Esophagus (tissue), 2 donors: ENCODE measurements at regions not wholly inside any gene's neighbourhood (a gene's known extent, or its start where the extent isn't known, plus 50 kb on each side); places are given as distances from the start of the nearest gene placed in this dataset.

ENCODE experiments used
- H3K27ac ChIP-seq, 2 donors: one replicate each; pipeline ENCODE4 v1.5.1; 2013; ENCODE audit warnings: low read depth in 2 of 2, mild to moderate bottlenecking in 2 of 2, inconsistent platforms in 1 of 2, low read length in 1 of 2, moderate library complexity in 1 of 2
- H3K27me3 ChIP-seq, 2 donors: one replicate each; pipeline ENCODE4 v1.6.1; 2013; ENCODE audit warnings: low read length in 2 of 2, control low read depth in 1 of 2, mild to moderate bottlenecking in 1 of 2; ENCODE audit not compliant: insufficient read depth in 2 of 2, control insufficient read depth in 1 of 2
- H3K36me3 ChIP-seq, 2 donors: one replicate each; pipeline ENCODE4 v1.6.1; 2013; ENCODE audit warnings: low read length in 1 of 2; ENCODE audit not compliant: control insufficient read depth in 2 of 2, insufficient read depth in 2 of 2
- H3K4me1 ChIP-seq, 2 donors: one replicate each; pipeline ENCODE4 v1.6.1; 2013; ENCODE audit warnings: low read length in 1 of 2; ENCODE audit not compliant: control insufficient read depth in 2 of 2, insufficient read depth in 2 of 2
- H3K4me3 ChIP-seq, 2 donors: one replicate each; pipeline ENCODE4 v1.5.1; 2013; ENCODE audit warnings: low read length in 2 of 2, mild to moderate bottlenecking in 2 of 2, low read depth in 1 of 2, moderate library complexity in 1 of 2
- H3K9me3 ChIP-seq, 2 donors: one replicate each; pipeline ENCODE4 v1.6.1; 2013; ENCODE audit warnings: mild to moderate bottlenecking in 2 of 2, low read depth in 1 of 2, low read length in 1 of 2, moderate library complexity in 1 of 2; ENCODE audit not compliant: control insufficient read depth in 2 of 2, insufficient read depth in 1 of 2
- WGBS, 2 donors: extraction: QIAGEN DNeasy Blood & Tissue Kit; methylation state at CpG; one replicate each; pipeline ENCODE4 v1.1.7; 2013; 5-methylcytosine and 5-hydroxymethylcytosine counted together
- donor health status: healthy with polysubstance abuse.
- donor health status: Bipolar disorder and iron deficiency.

DNA sequence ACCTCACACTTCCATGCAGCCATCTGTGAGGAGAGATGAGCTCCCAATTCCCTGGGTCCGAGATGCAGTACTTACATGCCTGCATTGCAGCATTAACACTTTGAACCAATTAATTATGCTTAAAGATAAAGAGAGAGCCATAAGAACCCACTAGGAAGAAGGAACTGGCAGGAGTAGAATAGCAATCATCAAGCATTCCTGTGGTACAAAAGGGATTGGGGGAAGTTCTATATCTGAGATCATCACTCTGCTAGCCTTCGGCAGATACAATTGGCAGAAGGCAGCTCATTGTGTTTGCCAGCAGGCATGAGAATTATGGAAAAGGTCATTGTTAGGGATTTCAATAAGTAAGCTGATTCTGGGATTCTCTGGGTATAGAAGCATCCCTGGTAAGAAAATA lies 891.4 kb downstream of the NTRK3 start:
- Histone ChIP-seq H3K9me3 (peaks cover 0 to 3% of the 10 kb centered on the region in 2 donors), H3K4me3 (no peak overlapping the region), H3K27me3 (no peaks in the 10 kb centered on the region), H3K4me1 (no peaks in the 10 kb centered on the region), H3K36me3 (no peaks in the 10 kb centered on the region), H3K27ac (no peak overlapping the region)
- whole genome bisulfite sequencing, 2 donors, result 47 to 63% methylated on average over 2 of the region's 2 CpGs

DNA sequence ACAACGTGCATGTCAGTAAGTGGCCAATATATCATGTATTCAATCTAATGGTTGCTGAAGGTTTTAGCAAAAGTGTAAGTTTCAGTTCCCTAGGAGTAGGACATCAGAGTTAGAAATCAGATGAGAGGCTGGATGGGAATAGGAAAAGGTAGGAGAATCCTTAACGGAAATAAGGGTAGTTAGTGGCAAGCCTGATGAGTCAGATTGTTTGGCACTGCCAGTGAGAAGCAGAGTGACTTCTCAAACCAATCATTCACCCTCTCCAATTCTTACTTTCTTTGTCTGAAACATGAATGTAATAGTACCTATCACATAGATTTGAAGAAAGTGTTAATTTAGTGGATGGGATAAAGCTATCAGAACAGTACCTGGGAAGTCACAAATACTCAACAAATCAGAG lies 894.0 kb downstream of the NTRK3 start:
- Histone ChIP-seq H3K27ac (no peak overlapping the region), H3K9me3 (no peaks in the 10 kb centered on the region), H3K27me3 (no peaks in the 10 kb centered on the region), H3K36me3 (no peaks in the 10 kb centered on the region), H3K4me1 (no peaks in the 10 kb centered on the region), H3K4me3 (no peak overlapping the region)
- 61 to 63% methylated on average over 2 of the region's 2 CpGs for WGBS, 2 donors

- Histone ChIP-seq H3K9me3 (no peaks in the 10 kb centered on the region), H3K4me3 (no peak overlapping the region), H3K36me3 (no peaks in the 10 kb centered on the region), H3K27ac (no peak overlapping the region), H3K27me3 (no peaks in the 10 kb centered on the region), H3K4me1 (no peaks in the 10 kb centered on the region)
- WGBS, 2 donors, result 52 to 65% methylated on average over 3 of the region's 3 CpGs
Measured at GRCh38 chr15:87357637-87358313, 898.8 kb downstream of the NTRK3 start.

DNA sequence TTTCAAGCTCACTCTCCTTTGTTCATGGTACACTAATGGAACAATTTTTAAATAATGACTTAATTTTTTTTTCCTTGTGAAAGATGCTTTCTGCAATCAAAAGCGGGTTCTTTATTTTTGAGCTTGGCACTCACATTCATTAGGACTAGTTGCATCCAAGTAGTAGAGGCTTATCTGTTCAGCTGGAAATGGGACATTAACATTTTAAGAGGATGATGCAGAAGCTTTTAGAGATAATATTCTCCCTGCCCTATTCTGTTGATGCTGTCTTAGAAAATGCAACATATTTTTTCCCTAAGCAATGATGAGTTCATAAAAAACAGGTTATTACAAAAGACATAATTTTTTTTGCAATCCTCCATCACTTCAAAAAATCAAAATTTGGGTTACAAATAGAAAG lies 900.6 kb downstream of the NTRK3 start:
- H3K27ac ChIP-seq, result no peak overlapping the region
- no peaks in the 10 kb centered on the region for H3K9me3 ChIP-seq
- 75 to 77% methylated on average over 1 of the region's 1 CpG for WGBS, 2 donors
- H3K36me3 ChIP-seq, result no peaks in the 10 kb centered on the region
- no peaks in the 10 kb centered on the region for H3K27me3 ChIP-seq
- no peak overlapping the region for H3K4me3 ChIP-seq
- H3K4me1 ChIP-seq, result no peaks in the 10 kb centered on the region

GRCh38 chr15:87354661-87355410 lies 901.7 kb downstream of the NTRK3 start:
- Histone ChIP-seq H3K27ac (no peak overlapping the region), H3K27me3 (no peaks in the 10 kb centered on the region), H3K36me3 (no peaks in the 10 kb centered on the region), H3K4me3 (no peak overlapping the region), H3K9me3 (no peaks in the 10 kb centered on the region), H3K4me1 (no peaks in the 10 kb centered on the region)
- 47 to 50% methylated on average over 3 of the region's 3 CpGs for WGBS, 2 donors

GRCh38 chr15:87349181-87349580 lies 907.4 kb downstream of the NTRK3 start:
- H3K36me3 ChIP-seq, result no peaks in the 10 kb centered on the region
- H3K4me1 ChIP-seq, result no peaks in the 10 kb centered on the region
- H3K27ac ChIP-seq, result no peak overlapping the region
- WGBS, 2 donors, result 58 to 61% methylated on average over 2 of the region's 2 CpGs
- H3K4me3 ChIP-seq, result no peak overlapping the region
- H3K27me3 ChIP-seq, result no peaks in the 10 kb centered on the region
- no peaks in the 10 kb centered on the region for H3K9me3 ChIP-seq

DNA sequence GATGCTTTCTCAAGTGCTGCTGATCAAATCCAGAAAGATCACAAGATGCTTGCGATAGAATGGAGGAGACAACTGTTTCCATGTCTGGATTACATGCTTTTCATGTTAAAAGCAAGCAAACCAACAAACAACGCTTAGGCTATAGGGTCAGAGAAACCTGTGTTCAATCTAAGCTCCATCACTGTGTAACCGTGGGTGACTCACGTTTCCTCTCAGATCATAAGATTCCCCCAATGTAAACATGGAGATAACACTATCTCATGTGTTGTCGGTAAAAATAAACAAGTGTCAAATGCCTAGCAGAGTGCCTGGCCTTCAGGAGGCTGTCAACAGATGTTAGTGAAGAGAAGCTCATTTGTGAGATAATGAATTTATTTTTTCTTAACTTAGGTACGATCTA lies 907.8 kb downstream of the NTRK3 start:
- no peak overlapping the region for H3K4me3 ChIP-seq
- H3K4me1 ChIP-seq, result no peaks in the 10 kb centered on the region
- no peak overlapping the region for H3K27ac ChIP-seq
- no peaks in the 10 kb centered on the region for H3K36me3 ChIP-seq
- 13 to 20% methylated on average over 6 of the region's 6 CpGs for WGBS, 2 donors
- H3K9me3 ChIP-seq, result no peaks in the 10 kb centered on the region
- no peaks in the 10 kb centered on the region for H3K27me3 ChIP-seq

DNA sequence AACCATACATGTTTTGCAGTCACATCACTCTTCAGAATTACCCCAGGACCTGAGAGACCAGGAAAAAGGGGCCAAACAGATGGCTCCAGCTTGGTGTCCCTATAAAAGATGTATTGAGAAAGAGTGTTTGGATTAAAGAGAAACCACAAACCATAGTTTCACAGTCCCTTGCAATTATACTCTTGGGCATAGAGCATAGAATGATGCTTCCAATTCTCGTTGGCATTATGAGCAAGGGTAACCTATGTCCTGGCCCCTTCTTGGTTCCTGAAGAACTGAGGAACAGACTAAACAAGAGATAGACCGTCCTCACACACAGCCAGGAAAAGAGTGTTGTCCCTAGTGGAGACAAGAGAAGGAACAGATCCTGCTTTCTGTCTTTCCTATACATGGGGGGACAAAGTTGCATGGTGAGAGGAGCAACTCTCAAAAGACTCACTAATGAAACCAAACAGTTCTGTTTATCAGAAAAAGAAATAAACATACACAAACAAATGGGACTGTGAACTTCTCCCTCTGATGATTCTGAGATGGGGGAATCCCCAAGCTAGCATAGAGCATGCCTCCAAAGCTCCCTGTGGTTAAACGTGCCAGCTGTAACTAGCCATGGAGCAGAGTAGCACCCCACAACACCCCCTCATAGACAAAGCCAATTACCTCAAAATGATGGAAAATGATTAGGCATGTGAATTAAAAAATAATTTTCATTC lies 908.6 kb downstream of the NTRK3 start:
- H3K9me3 ChIP-seq, result no peaks in the 10 kb centered on the region
- H3K27ac ChIP-seq, result no peak overlapping the region
- no peak overlapping the region for H3K4me3 ChIP-seq
- no peaks in the 10 kb centered on the region for H3K36me3 ChIP-seq
- H3K4me1 ChIP-seq, result no peaks in the 10 kb centered on the region
- no peaks in the 10 kb centered on the region for H3K27me3 ChIP-seq
- 48 to 54% methylated on average over 3 of the region's 3 CpGs for WGBS, 2 donors

DNA sequence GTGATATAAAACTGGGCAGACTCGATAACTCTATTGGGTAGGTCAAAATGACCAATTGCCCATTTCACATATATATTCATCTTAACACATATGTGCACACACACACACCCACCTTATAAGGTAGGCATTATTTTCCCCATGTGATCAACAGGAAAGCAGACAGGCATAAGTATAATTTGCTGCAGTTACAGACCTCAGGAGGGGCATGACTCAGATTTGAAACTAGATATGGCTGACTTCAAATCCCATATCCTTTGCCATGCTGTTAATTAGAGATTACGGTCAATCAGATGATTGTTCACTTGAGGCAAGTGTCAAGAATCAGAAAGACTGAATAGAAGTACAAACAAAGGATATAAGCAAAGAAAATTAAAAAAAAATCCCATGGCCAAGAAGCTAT lies 910.6 kb downstream of the NTRK3 start:
- H3K27me3 ChIP-seq, result no peaks in the 10 kb centered on the region
- 86 to 91% methylated on average over 2 of the region's 2 CpGs for WGBS, 2 donors

More for the DNA sequence above, 910.6 kb downstream of the NTRK3 start:
- H3K9me3 ChIP-seq, result no peaks in the 10 kb centered on the region
- H3K27ac ChIP-seq, result no peak overlapping the region
- H3K4me3 ChIP-seq, result no peak overlapping the region
- H3K36me3 ChIP-seq, result no peaks in the 10 kb centered on the region
- H3K4me1 ChIP-seq, result no peaks in the 10 kb centered on the region
